IMR-90 (cell line): ENCODE measurements at regions not wholly inside any gene's neighbourhood (a gene's known extent, or its start where the extent isn't known, plus 50 kb on each side); places are given as distances from the start of the nearest gene placed in this dataset.

Source experiments
- CEBPB ChIP-seq: IDR thresholded peaks from 2 replicates; pipeline ENCODE4 v1.6.1; 2012; ENCODE audit warnings: low read depth, low read length, improper control_type of control experiment
- FOS ChIP-seq: fragments of 150-350 bp; IDR thresholded peaks from 2 replicates; pipeline ENCODE4 v1.6.1; 2016; ENCODE audit warnings: low read depth, low read length
- MAFK ChIP-seq: IDR thresholded peaks from 2 replicates; pipeline ENCODE4 v1.6.1; 2012; ENCODE audit warnings: low read depth, low read length, improper control_type of control experiment
- MAZ ChIP-seq: IDR thresholded peaks from 2 replicates; pipeline ENCODE4 v1.6.1; 2012; ENCODE audit warnings: low read depth, mild to moderate bottlenecking, low read length, improper control_type of control experiment, moderate library complexity, borderline replicate concordance
- MXI1 ChIP-seq: IDR thresholded peaks from 2 replicates; pipeline ENCODE4 v1.6.1; 2012; ENCODE audit warnings: low read depth, mild to moderate bottlenecking, low read length, moderate library complexity, borderline replicate concordance
- NFE2L2 ChIP-seq: fragments of 150-350 bp; IDR thresholded peaks from 2 replicates; pipeline ENCODE4 v1.6.1; 2016; ENCODE audit warnings: low read depth, mild to moderate bottlenecking, low read length
- POLR2A ChIP-seq: IDR thresholded peaks from 2 replicates; pipeline ENCODE4 v1.6.1; 2012; ENCODE audit warnings: mild to moderate bottlenecking, low read depth, low read length
- RAD21 ChIP-seq: IDR thresholded peaks from 2 replicates; pipeline ENCODE4 v1.6.1; 2012; ENCODE audit warnings: low read length, improper control_type of control experiment
- RCOR1 ChIP-seq: IDR thresholded peaks from 2 replicates; pipeline ENCODE4 v1.6.1; 2012; ENCODE audit warnings: mild to moderate bottlenecking, low read length, improper control_type of control experiment; ENCODE audit not compliant: insufficient replicate concordance
- RFX5 ChIP-seq: IDR thresholded peaks from 2 replicates; pipeline ENCODE4 v1.8.0; 2012; ENCODE audit warnings: low read depth, mild to moderate bottlenecking, low read length, moderate library complexity
- SMC3 ChIP-seq: fragments of 150-350 bp; IDR thresholded peaks from 2 replicates; pipeline ENCODE4 v1.6.1; 2016; ENCODE audit warnings: low read depth, mild to moderate bottlenecking, antibody characterized with exemption, low read length, moderate library complexity
- TF ChIP-seq, protein P1 (sequence below): conservative IDR thresholded peaks from 2 replicates; pipeline ENCODE4 v1.5.1; 2012; ENCODE audit warnings: mild to moderate bottlenecking, low read depth, low read length, improper control_type of control experiment
- TF ChIP-seq, protein P2 (sequence below): fragments of 150-350 bp; IDR thresholded peaks from 2 replicates; pipeline ENCODE4 v1.6.1; 2017; ENCODE audit warnings: mild to moderate bottlenecking, antibody characterized with exemption, low read length, low read depth
- TF ChIP-seq, protein P3 (sequence below): fragments of 150-350 bp; IDR thresholded peaks from 2 replicates; pipeline ENCODE4 v1.6.1; 2016; ENCODE audit warnings: low read depth, mild to moderate bottlenecking, low read length, moderate library complexity, borderline replicate concordance

DNA sequence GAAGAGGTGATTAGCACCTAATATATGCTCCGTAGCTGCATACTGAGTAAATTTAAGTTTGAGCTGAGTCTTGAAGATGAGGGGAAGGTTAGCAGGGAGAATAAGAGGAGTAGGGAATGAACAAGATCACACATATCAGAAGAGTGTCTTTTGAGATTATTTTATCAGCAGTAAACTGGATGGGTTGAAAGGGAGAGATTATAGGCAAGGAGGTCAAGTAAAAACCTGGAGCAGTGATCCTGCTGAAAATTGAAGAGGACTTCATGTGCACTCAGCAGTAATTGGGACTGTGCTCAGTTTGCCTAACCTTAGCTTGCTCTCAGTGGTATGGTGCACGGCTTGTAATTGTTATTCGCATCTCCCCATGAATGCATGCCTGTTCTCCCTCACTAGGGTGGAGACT lies 79.5 kb upstream of the PICALM start:
- TF ChIP-seq, protein P1, sequence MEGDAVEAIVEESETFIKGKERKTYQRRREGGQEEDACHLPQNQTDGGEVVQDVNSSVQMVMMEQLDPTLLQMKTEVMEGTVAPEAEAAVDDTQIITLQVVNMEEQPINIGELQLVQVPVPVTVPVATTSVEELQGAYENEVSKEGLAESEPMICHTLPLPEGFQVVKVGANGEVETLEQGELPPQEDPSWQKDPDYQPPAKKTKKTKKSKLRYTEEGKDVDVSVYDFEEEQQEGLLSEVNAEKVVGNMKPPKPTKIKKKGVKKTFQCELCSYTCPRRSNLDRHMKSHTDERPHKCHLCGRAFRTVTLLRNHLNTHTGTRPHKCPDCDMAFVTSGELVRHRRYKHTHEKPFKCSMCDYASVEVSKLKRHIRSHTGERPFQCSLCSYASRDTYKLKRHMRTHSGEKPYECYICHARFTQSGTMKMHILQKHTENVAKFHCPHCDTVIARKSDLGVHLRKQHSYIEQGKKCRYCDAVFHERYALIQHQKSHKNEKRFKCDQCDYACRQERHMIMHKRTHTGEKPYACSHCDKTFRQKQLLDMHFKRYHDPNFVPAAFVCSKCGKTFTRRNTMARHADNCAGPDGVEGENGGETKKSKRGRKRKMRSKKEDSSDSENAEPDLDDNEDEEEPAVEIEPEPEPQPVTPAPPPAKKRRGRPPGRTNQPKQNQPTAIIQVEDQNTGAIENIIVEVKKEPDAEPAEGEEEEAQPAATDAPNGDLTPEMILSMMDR, result no peak
- TF ChIP-seq RCOR1 (no peak), POLR2A (no peak), RAD21 (no peak), MAZ (no peak), SMC3 (no peak), FOS (no peak), MXI1 (no peak), MAFK (no peak), NFE2L2 (no peak), CEBPB (no peak), RFX5 (no peak)
- TF ChIP-seq, protein P2, sequence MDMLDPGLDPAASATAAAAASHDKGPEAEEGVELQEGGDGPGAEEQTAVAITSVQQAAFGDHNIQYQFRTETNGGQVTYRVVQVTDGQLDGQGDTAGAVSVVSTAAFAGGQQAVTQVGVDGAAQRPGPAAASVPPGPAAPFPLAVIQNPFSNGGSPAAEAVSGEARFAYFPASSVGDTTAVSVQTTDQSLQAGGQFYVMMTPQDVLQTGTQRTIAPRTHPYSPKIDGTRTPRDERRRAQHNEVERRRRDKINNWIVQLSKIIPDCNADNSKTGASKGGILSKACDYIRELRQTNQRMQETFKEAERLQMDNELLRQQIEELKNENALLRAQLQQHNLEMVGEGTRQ, result no peak
- TF ChIP-seq, protein P3, sequence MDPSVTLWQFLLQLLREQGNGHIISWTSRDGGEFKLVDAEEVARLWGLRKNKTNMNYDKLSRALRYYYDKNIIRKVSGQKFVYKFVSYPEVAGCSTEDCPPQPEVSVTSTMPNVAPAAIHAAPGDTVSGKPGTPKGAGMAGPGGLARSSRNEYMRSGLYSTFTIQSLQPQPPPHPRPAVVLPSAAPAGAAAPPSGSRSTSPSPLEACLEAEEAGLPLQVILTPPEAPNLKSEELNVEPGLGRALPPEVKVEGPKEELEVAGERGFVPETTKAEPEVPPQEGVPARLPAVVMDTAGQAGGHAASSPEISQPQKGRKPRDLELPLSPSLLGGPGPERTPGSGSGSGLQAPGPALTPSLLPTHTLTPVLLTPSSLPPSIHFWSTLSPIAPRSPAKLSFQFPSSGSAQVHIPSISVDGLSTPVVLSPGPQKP, result no peak
